HEK293 (cell line): ENCODE measurements at regions not wholly inside any gene's neighbourhood (a gene's known extent, or its start where the extent isn't known, plus 50 kb on each side); places are given as distances from the start of the nearest gene placed in this dataset.

Experiments
- INSM2 ChIP-seq: fragments of 450-650 bp; formaldehyde crosslinking; IDR thresholded peaks from 2 replicates; pipeline ENCODE4 v1.5.1; 2016; ENCODE audit warnings: missing biosample characterization, missing genetic modification characterization
- MEIS1 ChIP-seq: sonication (generic); formaldehyde crosslinking; IDR thresholded peaks from 2 replicates; pipeline ENCODE4 v1.8.1; 2022; ENCODE audit warnings: missing genetic modification reagents, mild to moderate bottlenecking, borderline replicate concordance
- MZF1 ChIP-seq: fragments of 450-650 bp; formaldehyde crosslinking; IDR thresholded peaks from 2 replicates; pipeline ENCODE4 v1.5.1; 2017; ENCODE audit warnings: missing biosample characterization, missing genetic modification characterization, borderline replicate concordance
- PRDM1 ChIP-seq: fragments of 450-650 bp; formaldehyde crosslinking; IDR thresholded peaks from 2 replicates; pipeline ENCODE4; 2016; ENCODE audit warnings: missing biosample characterization, missing genetic modification characterization
- WT1 ChIP-seq: fragments of 450-650 bp; formaldehyde crosslinking; IDR thresholded peaks from 2 replicates; pipeline ENCODE4 v1.5.1; 2016; ENCODE audit warnings: missing biosample characterization, missing genetic modification characterization
- ZBTB1 ChIP-seq: fragments of 450-650 bp; formaldehyde crosslinking; IDR thresholded peaks from 2 replicates; pipeline ENCODE4 v1.5.1; 2016; ENCODE audit warnings: missing biosample characterization, missing genetic modification characterization
- ZBTB48 ChIP-seq: fragments of 450-650 bp; formaldehyde crosslinking; IDR thresholded peaks from 2 replicates; pipeline ENCODE4 v1.5.1; 2016; ENCODE audit warnings: missing biosample characterization, missing genetic modification characterization
- ZNF114 ChIP-seq: fragments of 450-650 bp; formaldehyde crosslinking; IDR thresholded peaks from 2 replicates; pipeline ENCODE4 v1.5.0; 2017; ENCODE audit warnings: missing biosample characterization, missing genetic modification characterization
- ZNF148 ChIP-seq: fragments of 450-650 bp; formaldehyde crosslinking; IDR thresholded peaks from 2 replicates; pipeline ENCODE4 v1.5.0; 2017; ENCODE audit warnings: missing biosample characterization, missing genetic modification characterization, borderline replicate concordance
- ZNF157 ChIP-seq: fragments of 450-650 bp; formaldehyde crosslinking; IDR thresholded peaks from 2 replicates; pipeline ENCODE4 v1.5.1; 2016; ENCODE audit warnings: missing biosample characterization, missing genetic modification characterization
- ZNF16 ChIP-seq: fragments of 450-650 bp; formaldehyde crosslinking; IDR thresholded peaks from 2 replicates; pipeline ENCODE4 v1.5.1; 2016; ENCODE audit warnings: low read depth, missing biosample characterization, missing genetic modification characterization
- ZNF18 ChIP-seq: fragments of 450-650 bp; formaldehyde crosslinking; IDR thresholded peaks from 2 replicates; pipeline ENCODE4 v1.5.1; 2016; ENCODE audit warnings: missing biosample characterization, missing genetic modification characterization
- ZNF266 ChIP-seq: fragments of 450-650 bp; formaldehyde crosslinking; IDR thresholded peaks from 2 replicates; pipeline ENCODE4 v1.5.1; 2016; ENCODE audit warnings: missing biosample characterization, missing genetic modification characterization, low read depth
- ZNF274 ChIP-seq, 2 experiments: fragments of 200-500 bp in 1 of 2; fragments of 450-650 bp in 1 of 2; sonication (Bioruptor generic) in 1 of 2; formaldehyde crosslinking in 1 of 2; IDR thresholded peaks; 2 replicates each; pipeline versions ENCODE4 v1.5.1 to v1.6.1; 2014 to 2016; ENCODE audit warnings: borderline replicate concordance in 1 of 2, inconsistent platforms in 1 of 2, low read length in 1 of 2, missing biosample characterization in 1 of 2, missing genetic modification characterization in 1 of 2
- ZNF302 ChIP-seq: fragments of 450-650 bp; formaldehyde crosslinking; IDR thresholded peaks from 2 replicates; pipeline ENCODE4 v1.5.1; 2016; ENCODE audit warnings: missing biosample characterization, missing genetic modification characterization, low read depth
- ZNF311 ChIP-seq: fragments of 450-650 bp; formaldehyde crosslinking; IDR thresholded peaks from 2 replicates; pipeline ENCODE4 v1.5.1; 2017; ENCODE audit warnings: missing biosample characterization, missing genetic modification characterization, borderline replicate concordance
- ZNF354C ChIP-seq: fragments of 450-650 bp; formaldehyde crosslinking; IDR thresholded peaks from 2 replicates; pipeline ENCODE4 v1.5.1; 2016; ENCODE audit warnings: missing biosample characterization, missing genetic modification characterization, low read depth, borderline replicate concordance
- ZNF48 ChIP-seq: fragments of 450-650 bp; formaldehyde crosslinking; IDR thresholded peaks from 2 replicates; pipeline ENCODE4 v1.5.1; 2016; ENCODE audit warnings: missing biosample characterization, missing genetic modification characterization
- ZNF510 ChIP-seq: fragments of 450-650 bp; formaldehyde crosslinking; IDR thresholded peaks from 2 replicates; pipeline ENCODE4 v1.5.1; 2018; ENCODE audit warnings: mild to moderate bottlenecking, missing genetic modification characterization, missing biosample characterization; ENCODE audit not compliant: insufficient replicate concordance
- ZNF529 ChIP-seq: fragments of 450-650 bp; formaldehyde crosslinking; IDR thresholded peaks from 2 replicates; pipeline ENCODE4 v1.5.1; 2017; ENCODE audit warnings: missing genetic modification characterization, missing biosample characterization; ENCODE audit not compliant: insufficient replicate concordance
- ZNF561 ChIP-seq: fragments of 450-650 bp; IDR thresholded peaks from 2 replicates; pipeline ENCODE4 v1.5.1; 2018; ENCODE audit warnings: missing biosample characterization, missing genetic modification characterization, borderline replicate concordance
- ZNF571 ChIP-seq: fragments of 450-650 bp; formaldehyde crosslinking; IDR thresholded peaks from 2 replicates; pipeline ENCODE4 v1.5.0; 2017; ENCODE audit warnings: missing biosample characterization, missing genetic modification characterization
- ZNF621 ChIP-seq: fragments of 450-650 bp; formaldehyde crosslinking; IDR thresholded peaks from 2 replicates; pipeline ENCODE4 v1.5.1; 2017; ENCODE audit warnings: missing biosample characterization, missing genetic modification characterization
- ZNF629 ChIP-seq: fragments of 450-650 bp; formaldehyde crosslinking; IDR thresholded peaks from 2 replicates; pipeline ENCODE4 v1.5.1; 2017; ENCODE audit warnings: missing biosample characterization, missing genetic modification characterization
- ZNF670 ChIP-seq: fragments of 450-650 bp; formaldehyde crosslinking; IDR thresholded peaks from 2 replicates; pipeline ENCODE4 v1.5.1; 2016; ENCODE audit warnings: missing biosample characterization, missing genetic modification characterization, low read depth
- ZNF776 ChIP-seq: fragments of 450-650 bp; formaldehyde crosslinking; IDR thresholded peaks from 2 replicates; pipeline ENCODE4 v1.5.0; 2017; ENCODE audit warnings: missing biosample characterization, missing genetic modification characterization, borderline replicate concordance
- ZSCAN18 ChIP-seq: fragments of 450-650 bp; formaldehyde crosslinking; IDR thresholded peaks from 2 replicates; pipeline ENCODE4 v1.5.1; 2016; ENCODE audit warnings: missing biosample characterization, missing genetic modification characterization
- TF ChIP-seq, protein P1 (sequence below): fragments of 450-650 bp; formaldehyde crosslinking; IDR thresholded peaks from 2 replicates; pipeline ENCODE4; 2016; ENCODE audit warnings: missing biosample characterization, missing genetic modification characterization

- TF ChIP-seq, protein P1, sequence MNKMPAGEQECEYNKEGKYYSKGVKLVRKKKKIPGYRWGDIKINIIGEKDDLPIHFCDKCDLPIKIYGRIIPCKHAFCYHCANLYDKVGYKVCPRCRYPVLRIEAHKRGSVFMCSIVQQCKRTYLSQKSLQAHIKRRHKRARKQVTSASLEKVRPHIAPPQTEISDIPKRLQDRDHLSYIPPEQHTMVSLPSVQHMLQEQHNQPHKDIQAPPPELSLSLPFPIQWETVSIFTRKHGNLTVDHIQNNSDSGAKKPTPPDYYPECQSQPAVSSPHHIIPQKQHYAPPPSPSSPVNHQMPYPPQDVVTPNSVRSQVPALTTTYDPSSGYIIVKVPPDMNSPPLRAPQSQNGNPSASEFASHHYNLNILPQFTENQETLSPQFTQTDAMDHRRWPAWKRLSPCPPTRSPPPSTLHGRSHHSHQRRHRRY, result no peak
- TF ChIP-seq ZNF274 (IDR thresholded peaks at IDR 0.05; ENCODE audit: low read length), result no peak
- no peak for TF ChIP-seq ZNF274 (tag by site-specific recombination; IDR thresholded peaks at IDR 0.05; ENCODE audit: borderline replicate concordance)
- TF ChIP-seq ZNF776, result no peak
- no peak for TF ChIP-seq ZSCAN18
- TF ChIP-seq ZNF629 (tag by site-specific recombination), result peak; percentile 46; the same call in 1 of the 2 replicates
- no peak; the same call in none of the 2 replicates for TF ChIP-seq WT1
- no peak for TF ChIP-seq ZNF354C (tag by site-specific recombination)
- TF ChIP-seq ZNF621 (tag by site-specific recombination), result no peak
- TF ChIP-seq MEIS1, result peak; percentile 73
- no peak for TF ChIP-seq MZF1 (tag by site-specific recombination)
- no peak for TF ChIP-seq ZNF148
- peak; percentile 44; the same call in 1 of the 2 replicates for TF ChIP-seq PRDM1 (tag by site-specific recombination)
- peak; percentile 67; the same call in 1 of the 2 replicates for TF ChIP-seq INSM2
- no peak for TF ChIP-seq ZNF311
- TF ChIP-seq ZNF48, result no peak
- TF ChIP-seq ZNF266 (tag by site-specific recombination), result no peak
- TF ChIP-seq ZNF16 (tag by site-specific recombination), result no peak
- TF ChIP-seq ZNF510, result no peak
- no peak for TF ChIP-seq ZNF571
- no peak for TF ChIP-seq ZNF114 (tag by site-specific recombination)
- TF ChIP-seq ZNF561 (tag by site-specific recombination), result peak; percentile 53
- TF ChIP-seq ZNF529 (tag by site-specific recombination), result no peak
- no peak for TF ChIP-seq ZBTB1
- TF ChIP-seq ZBTB48 (tag by site-specific recombination), result no peak
- no peak for TF ChIP-seq ZNF157 (tag by site-specific recombination)
- TF ChIP-seq ZNF302 (tag by site-specific recombination), result no peak
- no peak for TF ChIP-seq ZNF670
- TF ChIP-seq ZNF18, result no peak; the same call in 1 of the 2 replicates
Observed at GRCh38 chr5:125412561-125413495, 666.4 kb upstream of the ZNF608 start (continued).
